Stimulated activated CD4-positive, alpha-beta T cell treated with anti-CD3 and anti-CD28 coated beads, Interleukin-12 subunit alpha, Interleukin-12 subunit beta, amount 100 ng/mL, for 24 hours (primary cell): ENCODE measurements at regions not wholly inside any gene's neighbourhood (a gene's known extent, or its start where the extent isn't known, plus 50 kb on each side); places are given as distances from the start of the nearest gene placed in this dataset.
"Not testable (repeated sequence)": the region's sequence is repeated elsewhere in the genome, so short reads cannot be mapped to it uniquely, and the experiment has no call there.

Experiments
- DNase-seq, 2 experiments: peaks; one replicate each; pipeline ENCODE4 v3.0.0-alpha.2; 2020; ENCODE audit warnings: low read depth in 2 of 2

DNA sequence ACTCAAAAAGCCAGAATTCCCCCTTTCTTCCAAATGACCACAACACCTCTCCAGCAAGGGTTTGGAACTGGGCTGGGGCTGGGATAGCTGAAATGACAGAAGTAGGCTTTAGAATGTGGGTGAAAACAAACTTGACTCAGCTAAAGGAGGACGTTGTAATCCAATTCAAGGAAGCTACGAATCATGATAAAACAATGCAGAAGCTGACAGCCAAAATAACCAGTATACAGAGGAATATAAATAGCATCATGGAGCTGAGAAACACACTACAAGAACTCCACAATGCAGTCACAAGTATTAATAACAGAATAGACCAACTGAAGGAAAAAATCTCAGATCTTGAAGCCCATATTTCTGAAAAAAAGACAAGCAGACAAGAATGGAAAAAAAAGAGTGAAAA, 95.8 kb upstream of the TET2 start:
- no peak for DNase-seq

GRCh38 chr4:105057370-105058105, 89.1 kb upstream of the TET2 start:
- DNase-seq, result no peak

- DNase-seq, result no peak
Observed at GRCh38 chr4:105058177-105058812, 88.4 kb upstream of the TET2 start.

DNA sequence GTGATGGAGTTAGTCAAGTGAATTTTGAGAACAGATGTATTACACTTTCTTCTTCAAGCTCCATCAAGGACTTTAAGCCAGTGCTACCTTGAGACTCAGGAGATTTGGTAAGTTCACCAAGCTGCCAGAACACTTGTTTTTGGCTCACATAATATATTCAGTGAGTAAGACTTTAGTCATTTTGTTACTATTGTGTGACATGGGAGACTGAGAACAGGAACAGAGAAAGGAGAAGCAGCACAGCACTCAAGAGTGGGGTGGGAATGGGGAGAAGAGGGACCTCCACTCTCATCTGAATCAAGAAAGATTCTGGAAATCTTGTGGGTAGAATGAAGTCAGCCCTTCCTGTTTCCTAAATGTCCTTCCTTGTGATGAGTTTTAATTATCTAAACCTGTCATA, 87.3 kb upstream of the TET2 start:
- DNase-seq, result no peak

GRCh38 chr4:105060628-105061027, 86.0 kb upstream of the TET2 start:
- DNase-seq, result no peak

DNA sequence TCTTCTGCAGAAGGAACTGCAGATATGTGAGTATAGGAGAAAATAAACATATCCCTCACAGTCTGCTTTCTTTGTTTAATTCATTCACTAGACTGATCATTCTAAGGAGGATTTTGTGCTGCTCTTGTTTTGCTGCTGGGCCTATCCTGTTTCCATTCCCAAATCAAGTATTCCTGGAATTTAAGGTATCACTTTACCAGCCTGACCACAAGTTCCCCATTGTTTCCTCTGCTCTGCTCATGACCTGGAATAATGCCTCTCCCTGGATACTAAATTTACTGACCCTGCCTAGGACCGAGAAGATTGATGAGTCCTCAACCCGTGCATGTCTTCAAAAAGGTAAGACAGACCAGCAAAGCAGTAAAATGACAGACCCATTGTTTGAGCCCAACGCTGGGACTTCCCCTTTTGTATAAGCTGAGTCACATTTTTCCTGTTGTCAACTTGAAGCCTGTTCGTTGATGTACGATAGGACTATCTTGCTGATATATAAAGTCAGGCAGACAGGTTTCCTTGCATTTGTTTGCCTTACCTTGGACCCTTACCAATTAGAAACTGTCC, 85.5 kb upstream of the TET2 start:
- DNase-seq, result peak in 1 of 2 experiments; percentile 22

DNA sequence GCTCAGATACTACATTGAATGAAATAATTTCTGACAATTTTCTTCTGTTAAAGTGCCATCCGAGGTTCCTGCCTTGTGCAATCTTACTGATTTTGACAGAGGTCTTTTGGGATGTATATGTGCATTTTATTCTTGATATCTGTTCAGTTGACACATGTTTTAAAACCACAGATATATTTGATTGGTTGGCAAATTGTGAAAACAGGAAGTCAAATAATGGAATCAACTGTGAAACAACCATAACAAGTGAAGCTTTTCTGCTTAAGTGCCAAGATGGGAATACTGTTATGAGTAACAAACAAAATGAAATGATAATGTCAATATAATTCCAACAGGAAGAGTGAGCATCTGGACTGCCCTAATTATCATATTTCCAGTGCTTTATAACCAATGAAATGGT, 84.9 kb upstream of the TET2 start:
- DNase-seq, result no peak

DNA sequence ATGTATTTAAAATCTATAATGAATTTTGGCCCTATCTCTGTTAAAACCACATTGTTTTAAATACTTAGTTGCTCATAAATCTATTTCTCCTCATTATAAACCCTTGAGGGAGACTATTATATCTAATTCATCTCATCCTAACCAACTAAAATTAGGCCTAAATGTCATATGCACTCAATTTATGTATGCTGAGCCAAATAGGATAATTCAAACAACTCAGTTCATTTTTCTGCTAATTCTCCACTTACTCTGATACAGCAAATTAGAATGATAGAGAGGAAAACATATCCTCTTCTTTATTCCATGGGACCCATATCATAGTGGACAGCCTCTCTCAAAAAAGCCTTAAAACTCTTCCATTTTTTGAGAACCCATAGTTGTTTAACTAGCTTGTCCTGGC, 80.3 kb upstream of the TET2 start:
- no peak for DNase-seq

- no peak for DNase-seq
Observed at GRCh38 chr4:105067431-105067830, 79.2 kb upstream of the TET2 start.

GRCh38 chr4:105067946-105068345, 78.7 kb upstream of the TET2 start:
- DNase-seq, result no peak

DNA sequence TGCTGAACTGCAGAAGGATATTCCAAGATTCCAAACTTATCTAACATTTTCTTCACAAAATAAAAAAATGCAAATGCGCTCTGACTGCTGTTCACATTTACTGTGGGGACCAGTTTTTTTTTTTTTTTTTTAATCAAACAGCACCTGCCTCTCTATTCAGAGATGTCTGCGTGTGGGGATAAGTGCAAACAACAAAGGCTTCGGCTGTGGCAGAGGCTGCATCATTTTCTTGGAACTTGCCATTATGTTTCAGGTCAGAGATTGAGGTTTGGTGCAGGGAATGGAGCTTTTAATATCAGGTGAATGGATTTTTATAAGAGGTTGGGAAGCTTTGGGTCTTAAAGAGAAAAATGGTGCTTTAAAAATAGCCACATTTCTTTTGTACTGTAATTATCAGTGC, 78.2 kb upstream of the TET2 start:
- no peak for DNase-seq

DNA sequence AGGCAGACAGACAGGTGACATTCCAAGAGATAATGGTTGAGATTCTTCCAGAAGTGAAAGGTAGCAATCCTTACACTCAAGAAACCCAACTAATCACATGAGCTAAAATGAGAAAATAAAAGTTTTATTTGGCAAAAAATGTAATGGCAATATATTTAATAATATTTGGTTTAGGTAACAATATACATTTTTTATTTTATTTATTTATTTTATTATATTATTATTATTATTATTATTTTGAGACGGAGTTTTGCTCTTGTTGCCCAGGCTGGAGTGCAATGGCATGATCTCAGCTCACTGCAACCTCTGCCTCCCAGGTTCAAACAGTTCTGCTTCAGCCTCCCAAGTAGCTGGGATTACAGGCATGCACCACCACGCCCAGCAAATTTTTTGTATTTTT, 74.6 kb upstream of the TET2 start:
- DNase-seq, result not testable (repeated sequence)

DNA sequence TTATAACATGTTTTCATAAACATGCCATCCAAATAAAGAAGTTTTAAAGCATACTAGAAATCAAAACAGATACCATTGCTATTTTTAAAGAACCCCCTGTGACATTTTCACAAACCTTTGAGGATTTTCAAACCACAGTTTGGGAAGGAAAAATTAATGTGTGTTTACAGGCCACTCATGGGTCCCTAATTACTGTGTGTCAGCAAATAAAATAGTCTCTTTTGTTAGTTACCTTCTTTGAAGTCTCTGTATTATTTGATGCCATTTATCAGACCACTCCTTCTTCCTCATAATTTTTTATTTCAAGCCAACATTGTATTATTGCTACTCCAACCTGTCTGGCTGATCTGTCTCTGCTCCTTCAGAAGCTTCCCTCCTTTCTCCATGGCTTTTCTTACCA, 72.6 kb upstream of the TET2 start:
- no peak for DNase-seq

DNA sequence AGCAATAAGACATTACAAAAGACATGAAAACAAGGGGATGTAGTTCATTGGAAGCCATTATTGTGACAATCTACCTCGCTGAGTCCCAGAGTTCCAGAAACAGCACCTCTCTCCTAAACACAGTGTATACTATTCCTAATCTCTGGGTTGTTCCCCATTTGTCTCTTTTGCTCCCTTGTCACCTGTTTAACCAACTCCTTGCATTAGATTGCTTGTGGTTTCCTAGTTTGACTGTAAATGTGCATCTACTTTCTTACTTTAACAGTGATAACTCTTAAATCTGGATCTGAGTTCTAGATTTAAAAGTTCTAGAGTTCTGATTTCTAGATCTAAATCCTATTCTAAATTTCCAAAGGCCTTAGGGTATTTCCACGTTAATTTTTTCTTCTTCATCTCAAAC, 71.6 kb upstream of the TET2 start:
- no peak for DNase-seq

- no peak for DNase-seq
Observed at GRCh38 chr4:105088110-105088879, 58.4 kb upstream of the TET2 start.

DNA sequence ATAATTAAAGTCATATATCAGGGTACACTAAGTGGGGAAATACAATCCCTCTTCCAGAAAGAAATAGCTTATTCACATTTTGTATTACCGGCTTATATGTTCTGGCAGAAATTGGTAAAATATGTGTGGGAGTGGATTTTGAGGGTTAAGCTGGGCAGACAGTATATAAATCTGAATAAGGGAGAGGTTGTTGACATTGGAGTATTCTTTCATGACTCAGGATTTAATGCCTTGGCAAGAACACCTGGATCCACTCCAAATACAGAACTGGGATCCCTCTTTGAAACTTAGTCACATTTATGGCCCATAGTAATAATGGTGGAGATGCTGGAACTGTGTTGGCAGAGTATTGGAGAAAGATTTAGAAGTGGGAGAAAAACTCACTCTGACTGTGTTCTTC, 54.3 kb upstream of the TET2 start:
- no peak for DNase-seq

- no peak for DNase-seq
Observed at GRCh38 chr4:105092768-105093167, 53.9 kb upstream of the TET2 start.

DNA sequence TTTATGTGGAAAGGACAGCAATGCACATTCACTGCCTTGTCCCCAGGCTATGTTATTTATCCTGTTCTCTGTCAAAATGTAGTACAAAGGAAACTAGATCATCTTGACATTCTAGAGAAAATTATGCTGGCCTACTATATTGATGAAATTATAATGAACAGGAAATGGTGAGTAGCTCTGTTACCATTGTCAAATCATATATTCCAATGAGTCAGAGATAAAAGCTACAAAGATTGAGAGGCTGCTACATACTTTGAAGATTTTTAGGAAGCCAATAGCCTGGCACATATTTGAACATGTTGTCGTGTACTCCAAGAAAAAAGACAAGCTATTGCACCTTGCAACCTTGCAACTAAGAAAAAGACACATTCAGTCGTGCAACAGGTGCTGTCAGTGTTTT, 52.7 kb upstream of the TET2 start:
- no peak for DNase-seq
